Fibroblast of the aortic adventitia (primary cell): ENCODE measurements at regions not wholly inside any gene's neighbourhood (a gene's known extent, or its start where the extent isn't known, plus 50 kb on each side); places are given as distances from the start of the nearest gene placed in this dataset.

Experiments used
- DNase-seq: peaks from one replicate; pipeline ENCODE4 v3.0.0-alpha.2; 2010; ENCODE audit warnings: low read depth
- H3K4me3 ChIP-seq: 2 replicates; pipeline ENCODE4 v1.5.1; 2011; ENCODE audit warnings: low read depth, mild to moderate bottlenecking, control low read depth, low read length, moderate library complexity
- CTCF ChIP-seq: IDR thresholded peaks from 2 replicates; pipeline ENCODE4 v1.5.1; 2011; ENCODE audit warnings: mild to moderate bottlenecking, low read length, control low read depth, inconsistent platforms; ENCODE audit not compliant: insufficient read depth

- DNase-seq = no peak
- no peak for TF ChIP-seq CTCF
- H3K4me3 ChIP-seq = no peak overlapping the region
Measured at GRCh38 chr7:131655447-131655846, 99.0 kb upstream of the PODXL start.

- peak; percentile 81 for DNase-seq
Measured at GRCh38 chr7:131654668-131655326, 98.4 kb upstream of the PODXL start.

GRCh38 chr7:131654249-131654558 lies 97.8 kb upstream of the PODXL start:
- no peak for DNase-seq
- TF ChIP-seq CTCF = no peak
- H3K4me3 ChIP-seq = no peak overlapping the region

More at GRCh38 chr7:131654668-131655326, 98.4 kb upstream of the PODXL start:
- H3K4me3 ChIP-seq = no peak overlapping the region
- TF ChIP-seq CTCF = peak; percentile 97

- no peak overlapping the region for H3K4me3 ChIP-seq
- peak; percentile 17 for DNase-seq
- no peak for TF ChIP-seq CTCF
Measured at GRCh38 chr7:131653418-131654248, 97.2 kb upstream of the PODXL start.

GRCh38 chr7:131652934-131653333 lies 96.5 kb upstream of the PODXL start:
- no peak for DNase-seq
- no peak for TF ChIP-seq CTCF
- no peak overlapping the region for H3K4me3 ChIP-seq

- no peak for DNase-seq
- no peak for TF ChIP-seq CTCF
- no peak overlapping the region for H3K4me3 ChIP-seq
Measured at GRCh38 chr7:131652194-131652593, 95.8 kb upstream of the PODXL start.

GRCh38 chr7:131649879-131650278 lies 93.5 kb upstream of the PODXL start:
- TF ChIP-seq CTCF = no peak
- no peak for DNase-seq
- no peak overlapping the region for H3K4me3 ChIP-seq
